ENCODE measurements at regions not wholly inside any gene's neighbourhood (a gene's known extent, or its start where the extent isn't known, plus 50 kb on each side); places are given as distances from the start of the nearest gene placed in this dataset.

GRCh38 chr10:130867446-130868194 is 443.9 kb downstream of the TCERG1L start:
- H3K27me3 Mint-ChIP-seq (ENCODE audit: insufficient read depth, low read depth, poor library complexity) = peaks cover 4% of the 10 kb centered on the region
- TF ChIP-seq ZNF114 (CRISPR knock-in tag; IDR thresholded peaks at IDR 0.05) (no peak), STAT1 (IDR thresholded peaks at IDR 0.05; ENCODE audit: unreplicated experiment) (no peak), POLR2AphosphoS5 (IDR thresholded peaks at IDR 0.05; ENCODE audit: low read depth) (no peak), ETS1 (IDR thresholded peaks at IDR 0.05) (no peak), CREB1 (CRISPR knock-in tag; IDR thresholded peaks at IDR 0.05; ENCODE audit: low read depth) (no peak), JUNB (IDR thresholded peaks at IDR 0.05; ENCODE audit: unreplicated experiment) (no peak), NANOG (IDR thresholded peaks at IDR 0.05; ENCODE audit: borderline replicate concordance) (no peak), CTCF (conservative IDR thresholded peaks at IDR 0.05; ENCODE audit: low read depth in 2 of 2) (no peak), REST (IDR thresholded peaks at IDR 0.05; ENCODE audit: unreplicated experiment) (no peak), EZH2phosphoT487 (IDR thresholded peaks at IDR 0.05; ENCODE audit: unreplicated experiment) (no peak), ZNF331 (CRISPR knock-in tag; IDR thresholded peaks at IDR 0.05; ENCODE audit: low read depth) (no peak), ZNF462 (CRISPR knock-in tag; IDR thresholded peaks at IDR 0.05) (no peak), EZH2 (IDR thresholded peaks at IDR 0.05; ENCODE audit: low read depth, unreplicated experiment) (no peak)
- DNase-seq (ENCODE audit: low spot score) (no peak), ATAC-seq (no peak)
- H3K4me1 Mint-ChIP-seq = no peaks in the 10 kb centered on the region
- no peaks in the 10 kb centered on the region for H4K20me1 ChIP-seq (replicated peaks; ENCODE audit: insufficient read depth)
- H3K9me2 ChIP-seq (ENCODE audit: insufficient read depth) = no peaks in the 10 kb centered on the region
- H3K36me3 ChIP-seq (ENCODE audit: insufficient read depth) = no peaks in the 10 kb centered on the region
- H3K4me1 ChIP-seq (ENCODE audit: insufficient read depth) = no peaks in the 10 kb centered on the region
- no peak overlapping the region for H2AFZ ChIP-seq
- no peak overlapping the region for H3K4me2 ChIP-seq
- H3K27me3 ChIP-seq (ENCODE audit: insufficient read depth) = no peaks in the 10 kb centered on the region
- H3K4me3 ChIP-seq = no peak overlapping the region
- H3K27ac Mint-ChIP-seq = no peak overlapping the region
- H3K27ac ChIP-seq (ENCODE audit: low read depth) = no peak overlapping the region
- H3K36me3 Mint-ChIP-seq (ENCODE audit: low read depth) = no peaks in the 10 kb centered on the region; the same call in 1 of the 3 replicates
- no peaks in the 10 kb centered on the region for H3F3A ChIP-seq (replicated peaks; ENCODE audit: low read depth)
- H3K4me3 Mint-ChIP-seq = no peak overlapping the region
- peaks cover 89% of the 10 kb centered on the region for H3K9me3 Mint-ChIP-seq
- no peaks in the 10 kb centered on the region for H3K79me2 ChIP-seq (replicated peaks; ENCODE audit: insufficient read depth)

Measured in GM23338 (cell line).